Liver (tissue), 8 donors: ENCODE measurements at regions not wholly inside any gene's neighbourhood (a gene's known extent, or its start where the extent isn't known, plus 50 kb on each side); places are given as distances from the start of the nearest gene placed in this dataset.

ENCODE experiments used
- DNase-seq: peaks from one replicate; pipeline ENCODE4 v3.0.0-alpha.2; 2017; ENCODE audit warnings: low spot score
- H3K27ac ChIP-seq, 2 donors: one replicate each; pipeline ENCODE4 v1.7.0; 2013; ENCODE audit warnings: inconsistent platforms in 2 of 2, low read length in 2 of 2, control low read depth in 1 of 2, low read depth in 1 of 2, mild to moderate bottlenecking in 1 of 2
- H3K27me3 ChIP-seq, 4 donors: one replicate each; pipeline versions ENCODE4 v1.6.1 to v1.7.0; 2013; ENCODE audit warnings: low read length in 3 of 4, inconsistent platforms in 1 of 4, mild to moderate bottlenecking in 1 of 4, moderate library complexity in 1 of 4; ENCODE audit not compliant: control insufficient read depth in 4 of 4, insufficient read depth in 4 of 4
- H3K36me3 ChIP-seq, 4 donors: one replicate each; pipeline versions ENCODE4 v1.6.1 to v1.7.0; 2013; ENCODE audit warnings: low read length in 3 of 4, mild to moderate bottlenecking in 3 of 4, low read depth in 1 of 4, moderate library complexity in 1 of 4; ENCODE audit not compliant: control insufficient read depth in 4 of 4, insufficient read depth in 3 of 4
- H3K4me1 ChIP-seq, 4 donors: one replicate each; pipeline versions ENCODE4 v1.6.1 to v1.7.0; 2013; ENCODE audit warnings: low read length in 3 of 4, mild to moderate bottlenecking in 3 of 4, moderate library complexity in 1 of 4; ENCODE audit not compliant: control insufficient read depth in 4 of 4, insufficient read depth in 4 of 4
- H3K4me3 ChIP-seq, 3 donors: one replicate each; pipeline versions ENCODE4 v1.6.1 to v1.7.0; 2013; ENCODE audit warnings: low read length in 3 of 3, control low read depth in 1 of 3, low read depth in 1 of 3, mild to moderate bottlenecking in 1 of 3
- H3K9ac ChIP-seq, 2 donors: one replicate each; pipeline ENCODE4 v1.7.0; 2013; ENCODE audit warnings: low read length in 2 of 2, mild to moderate bottlenecking in 2 of 2, moderate library complexity in 2 of 2, control low read depth in 1 of 2, low read depth in 1 of 2
- H3K9me3 ChIP-seq, 4 donors: one replicate each; pipeline versions ENCODE4 v1.6.1 to v1.7.0; 2013; ENCODE audit warnings: low read length in 3 of 4; ENCODE audit not compliant: control insufficient read depth in 4 of 4
- EGR1 ChIP-seq, 2 donors: IDR thresholded peaks; 2 replicates each; pipeline ENCODE4 v1.6.1; 2016 to 2018; ENCODE audit warnings: antibody characterized with exemption in 2 of 2, low read depth in 2 of 2
- FOXA1 ChIP-seq: IDR thresholded peaks from 2 replicates; pipeline ENCODE4 v1.6.1; 2016; ENCODE audit warnings: antibody characterized with exemption
- FOXA2 ChIP-seq: IDR thresholded peaks from 2 replicates; pipeline ENCODE4 v1.6.1; 2016; ENCODE audit warnings: antibody characterized with exemption
- GABPA ChIP-seq, 2 donors: IDR thresholded peaks in 1 of 2; conservative IDR thresholded peaks in 1 of 2; 2 replicates each; pipeline ENCODE4 v1.6.1; 2016; ENCODE audit warnings: antibody characterized with exemption in 2 of 2, mild to moderate bottlenecking in 1 of 2, moderate library complexity in 1 of 2
- HNF4A ChIP-seq, 2 donors: conservative IDR thresholded peaks; 2 replicates each; pipeline ENCODE4 v1.6.1; 2016; ENCODE audit warnings: antibody characterized with exemption in 2 of 2, mild to moderate bottlenecking in 2 of 2
- HNF4G ChIP-seq: IDR thresholded peaks from 2 replicates; pipeline ENCODE4 v1.6.1; 2016; ENCODE audit warnings: antibody characterized with exemption
- NR2F2 ChIP-seq: IDR thresholded peaks from 2 replicates; pipeline ENCODE4 v1.6.1; 2016; ENCODE audit warnings: antibody characterized with exemption
- RAD21 ChIP-seq, 2 donors: IDR thresholded peaks; 2 replicates each; pipeline ENCODE4 v1.6.1; 2016; ENCODE audit warnings: antibody characterized with exemption in 2 of 2, mild to moderate bottlenecking in 2 of 2
- RXRA ChIP-seq, 2 donors: IDR thresholded peaks; 2 replicates each; pipeline ENCODE4 v1.6.1; 2017 to 2018; ENCODE audit warnings: antibody characterized with exemption in 2 of 2, mild to moderate bottlenecking in 1 of 2
- SP1 ChIP-seq: IDR thresholded peaks from 2 replicates; pipeline ENCODE4 v1.6.1; 2018; ENCODE audit warnings: antibody characterized with exemption, mild to moderate bottlenecking
- TAF1 ChIP-seq: conservative IDR thresholded peaks from 2 replicates; pipeline ENCODE4 v1.6.1; 2016; ENCODE audit warnings: antibody characterized with exemption, mild to moderate bottlenecking
- YY1 ChIP-seq: IDR thresholded peaks from 2 replicates; pipeline ENCODE4 v1.6.1; 2016; ENCODE audit warnings: antibody characterized with exemption, mild to moderate bottlenecking
- WGBS: extraction: QIAGEN DNeasy Blood & Tissue Kit; methylation state at CpG from one replicate; pipeline ENCODE4 v1.1.7; 2013; 5-methylcytosine and 5-hydroxymethylcytosine counted together
- TF ChIP-seq, protein P1 (sequence below): fragments of 150-350 bp; IDR thresholded peaks from 2 replicates; pipeline ENCODE4 v1.5.1; 2017; ENCODE audit warnings: improper control_type of control experiment, low read depth, low read length; ENCODE audit not compliant: missing input control
- TF ChIP-seq, protein P2 (sequence below): IDR thresholded peaks from 2 replicates; pipeline ENCODE4 v1.6.1; 2016; ENCODE audit warnings: antibody characterized with exemption
- TF ChIP-seq, protein P3 (sequence below): IDR thresholded peaks from 2 replicates; pipeline ENCODE4 v1.6.1; 2016; ENCODE audit warnings: antibody characterized with exemption
- donor health status: healthy.
- donor health status: healthy.
- donor health status: healthy.
- donor health status: healthy.
- donor health status: healthy.

DNA sequence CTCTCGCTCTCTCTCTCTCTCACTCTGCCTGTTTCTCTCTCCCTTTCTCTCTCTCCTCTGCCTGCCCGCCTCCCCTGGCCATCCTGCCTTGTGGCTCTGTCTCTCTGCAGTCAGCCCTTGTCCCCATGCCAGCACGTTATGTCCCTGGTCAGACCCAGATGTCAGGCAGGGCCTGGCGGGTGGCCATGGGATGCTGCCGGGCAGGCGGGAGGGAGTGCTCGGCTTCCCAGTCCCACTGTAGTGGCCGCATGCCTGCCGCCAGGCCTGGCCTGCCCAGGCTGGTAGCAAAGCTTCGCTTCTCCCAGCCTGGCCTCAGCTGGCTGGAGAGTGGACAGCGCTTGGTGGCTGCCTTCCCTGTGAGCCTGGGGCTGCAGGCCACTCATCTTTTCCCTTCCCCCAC, 121.5 kb upstream of the ZNF716 start (continued):
- TF ChIP-seq, protein P1, sequence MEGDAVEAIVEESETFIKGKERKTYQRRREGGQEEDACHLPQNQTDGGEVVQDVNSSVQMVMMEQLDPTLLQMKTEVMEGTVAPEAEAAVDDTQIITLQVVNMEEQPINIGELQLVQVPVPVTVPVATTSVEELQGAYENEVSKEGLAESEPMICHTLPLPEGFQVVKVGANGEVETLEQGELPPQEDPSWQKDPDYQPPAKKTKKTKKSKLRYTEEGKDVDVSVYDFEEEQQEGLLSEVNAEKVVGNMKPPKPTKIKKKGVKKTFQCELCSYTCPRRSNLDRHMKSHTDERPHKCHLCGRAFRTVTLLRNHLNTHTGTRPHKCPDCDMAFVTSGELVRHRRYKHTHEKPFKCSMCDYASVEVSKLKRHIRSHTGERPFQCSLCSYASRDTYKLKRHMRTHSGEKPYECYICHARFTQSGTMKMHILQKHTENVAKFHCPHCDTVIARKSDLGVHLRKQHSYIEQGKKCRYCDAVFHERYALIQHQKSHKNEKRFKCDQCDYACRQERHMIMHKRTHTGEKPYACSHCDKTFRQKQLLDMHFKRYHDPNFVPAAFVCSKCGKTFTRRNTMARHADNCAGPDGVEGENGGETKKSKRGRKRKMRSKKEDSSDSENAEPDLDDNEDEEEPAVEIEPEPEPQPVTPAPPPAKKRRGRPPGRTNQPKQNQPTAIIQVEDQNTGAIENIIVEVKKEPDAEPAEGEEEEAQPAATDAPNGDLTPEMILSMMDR = no peak
- TF ChIP-seq EGR1 (IDR thresholded peaks at IDR 0.05; ENCODE audit: low read depth in 2 of 2) = no peak
- TF ChIP-seq GABPA (IDR thresholded peaks at IDR 0.05 in 1 of 2, conservative IDR thresholded peaks at IDR 0.05 in 1 of 2) = no peak
- no peak for TF ChIP-seq YY1
- no peak for TF ChIP-seq FOXA1
- no peak for TF ChIP-seq NR2F2
- no peak for TF ChIP-seq RAD21 (IDR thresholded peaks at IDR 0.05)
- TF ChIP-seq FOXA2 = no peak
- TF ChIP-seq RXRA (IDR thresholded peaks at IDR 0.05) = no peak

DNA sequence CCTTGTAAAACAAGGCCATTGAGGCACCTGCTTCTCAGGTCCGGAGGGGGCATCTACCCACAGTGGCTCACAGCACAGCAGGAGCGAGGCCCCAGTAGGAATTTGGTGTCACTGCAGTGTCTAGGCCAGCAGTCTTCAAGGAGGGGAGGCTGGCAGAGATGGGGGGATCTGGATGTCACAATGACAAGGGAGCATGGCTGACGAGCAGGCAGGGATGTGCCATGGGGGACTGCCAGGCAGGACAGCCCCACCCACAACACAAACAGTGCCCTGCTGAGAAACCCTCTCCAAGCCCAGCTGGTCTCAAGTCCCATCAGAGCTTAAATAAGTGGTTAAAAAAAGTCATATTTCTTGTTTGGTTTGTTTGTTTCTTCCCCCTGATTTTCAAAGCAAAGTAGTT, 121.0 kb upstream of the ZNF716 start:
- WGBS = 78% methylated on average over 3 of the region's 3 CpGs

DNA sequence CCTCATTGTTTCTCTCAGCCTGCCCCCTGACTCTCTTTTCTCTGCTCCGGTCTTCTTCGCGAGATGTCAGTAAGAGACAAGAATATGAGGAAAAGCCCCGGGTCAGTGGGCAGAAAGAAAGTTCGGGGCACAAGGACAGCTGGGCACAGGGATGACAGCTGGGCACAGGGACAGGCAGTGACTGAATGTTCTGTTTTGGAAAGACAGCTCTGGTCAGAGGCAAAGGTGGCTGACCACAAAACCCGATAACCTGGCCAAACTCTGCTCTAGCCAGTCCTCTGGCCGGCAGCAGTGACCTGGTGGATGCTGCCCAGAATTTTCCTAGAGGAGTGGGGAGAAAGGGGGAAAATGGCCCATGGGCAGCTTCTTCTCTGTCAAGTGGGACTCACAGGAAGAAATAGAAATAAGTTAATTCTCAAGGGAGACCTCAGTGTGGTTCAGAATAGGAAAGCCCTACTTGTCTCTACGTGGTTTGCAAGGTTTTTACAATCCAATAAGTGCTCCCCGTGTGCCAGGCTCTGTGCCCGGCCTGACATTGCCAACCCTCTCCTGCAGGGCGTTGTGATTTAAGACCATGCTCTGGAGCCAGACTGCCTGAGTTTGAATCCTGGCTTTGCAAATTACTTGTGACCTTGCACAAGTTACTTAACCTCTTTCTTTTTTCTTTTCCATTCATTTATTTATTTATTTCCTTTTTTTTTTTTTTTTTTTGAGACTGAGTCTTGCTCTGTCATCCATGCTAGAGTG, 110.6 kb upstream of the ZNF716 start:
- Histone ChIP-seq H3K27ac (peak overlapping the region; percentile 9 to 70), H3K9ac (no peak overlapping the region), H3K36me3 (no peaks in the 10 kb centered on the region), H3K9me3 (no peaks in the 10 kb centered on the region), H3K4me3 (no peak overlapping the region), H3K4me1 (peaks cover 7 to 52% (median 31%) of the 10 kb centered on the region in 4 donors), H3K27me3 (no peaks in the 10 kb centered on the region)
- WGBS = 33% methylated on average over 11 of the region's 11 CpGs
- no peak for DNase-seq
- peak in 1 of 2 donors; percentile 85 for TF ChIP-seq RXRA (IDR thresholded peaks at IDR 0.05)
- peak; percentile 48 for TF ChIP-seq YY1
- peak in 1 of 2 donors; percentile 17 for TF ChIP-seq EGR1 (IDR thresholded peaks at IDR 0.05; ENCODE audit: low read depth in 2 of 2)
- no peak for TF ChIP-seq HNF4G
- TF ChIP-seq, protein P1 = no peak
- TF ChIP-seq RAD21 (IDR thresholded peaks at IDR 0.05) = peak in 1 of 2 donors; percentile 61
- peak in 1 of 2 donors; percentile 73 for TF ChIP-seq HNF4A (conservative IDR thresholded peaks at IDR 0.05)

More for the DNA sequence above, 121.0 kb upstream of the ZNF716 start:
- no peaks in the 10 kb centered on the region for H3K4me1 ChIP-seq
- no peak for TF ChIP-seq TAF1
- TF ChIP-seq, protein P2, sequence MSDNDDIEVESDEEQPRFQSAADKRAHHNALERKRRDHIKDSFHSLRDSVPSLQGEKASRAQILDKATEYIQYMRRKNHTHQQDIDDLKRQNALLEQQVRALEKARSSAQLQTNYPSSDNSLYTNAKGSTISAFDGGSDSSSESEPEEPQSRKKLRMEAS = no peak
- no peak for TF ChIP-seq YY1
- no peak for TF ChIP-seq EGR1 (IDR thresholded peaks at IDR 0.05; ENCODE audit: low read depth in 2 of 2)
- TF ChIP-seq HNF4G = no peak
- TF ChIP-seq SP1 = no peak
- TF ChIP-seq GABPA (IDR thresholded peaks at IDR 0.05 in 1 of 2, conservative IDR thresholded peaks at IDR 0.05 in 1 of 2) = no peak
- TF ChIP-seq, protein P3, sequence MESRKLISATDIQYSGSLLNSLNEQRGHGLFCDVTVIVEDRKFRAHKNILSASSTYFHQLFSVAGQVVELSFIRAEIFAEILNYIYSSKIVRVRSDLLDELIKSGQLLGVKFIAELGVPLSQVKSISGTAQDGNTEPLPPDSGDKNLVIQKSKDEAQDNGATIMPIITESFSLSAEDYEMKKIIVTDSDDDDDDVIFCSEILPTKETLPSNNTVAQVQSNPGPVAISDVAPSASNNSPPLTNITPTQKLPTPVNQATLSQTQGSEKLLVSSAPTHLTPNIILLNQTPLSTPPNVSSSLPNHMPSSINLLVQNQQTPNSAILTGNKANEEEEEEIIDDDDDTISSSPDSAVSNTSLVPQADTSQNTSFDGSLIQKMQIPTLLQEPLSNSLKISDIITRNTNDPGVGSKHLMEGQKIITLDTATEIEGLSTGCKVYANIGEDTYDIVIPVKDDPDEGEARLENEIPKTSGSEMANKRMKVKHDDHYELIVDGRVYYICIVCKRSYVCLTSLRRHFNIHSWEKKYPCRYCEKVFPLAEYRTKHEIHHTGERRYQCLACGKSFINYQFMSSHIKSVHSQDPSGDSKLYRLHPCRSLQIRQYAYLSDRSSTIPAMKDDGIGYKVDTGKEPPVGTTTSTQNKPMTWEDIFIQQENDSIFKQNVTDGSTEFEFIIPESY = no peak
- no peak for TF ChIP-seq FOXA2
- no peak overlapping the region for H3K9ac ChIP-seq
- no peaks in the 10 kb centered on the region for H3K36me3 ChIP-seq
- no peaks in the 10 kb centered on the region for H3K27me3 ChIP-seq
- H3K27ac ChIP-seq = no peak overlapping the region
- H3K4me3 ChIP-seq = no peak overlapping the region
- DNase-seq = no peak
- peaks cover 2 to 12% (median 6%) of the 10 kb centered on the region in 4 donors for H3K9me3 ChIP-seq
